Activated CD8-positive, alpha-beta T cell treated with anti-CD3 and anti-CD28 coated beads for 36 hours (primary cell): ENCODE measurements at regions not wholly inside any gene's neighbourhood (a gene's known extent, or its start where the extent isn't known, plus 50 kb on each side); places are given as distances from the start of the nearest gene placed in this dataset.
A peak's percentile ranks its signal among the peaks of the same experiment; 100 is the strongest.

ENCODE experiments used
- ATAC-seq: fragments of 200-7000 bp; cut with Tn5 transposase; one replicate; pipeline ENCODE4 v1.10.0; 2021; ENCODE audit warnings: mild to moderate bottlenecking, moderate library complexity
- CTCF ChIA-PET: fragments of 350-600 bp; sonication (Branson Sonifier 250); formaldehyde crosslinking; loops from one replicate; lab custom pipeline; 2021; ENCODE audit warnings: antibody characterized with exemption; lab: Charles Lee
- POLR2A ChIA-PET: fragments of 350-600 bp; sonication (Branson Sonifier 250); formaldehyde crosslinking; loops from one replicate; lab custom pipeline; 2021; ENCODE audit warnings: antibody characterized with exemption; lab: Charles Lee
- DNase-seq: peaks from one replicate; pipeline ENCODE4 v3.0.0-alpha.2; 2020
- H3K27ac Mint-ChIP-seq: one replicate; pipeline ENCODE4 v1.8.0; 2021; ENCODE audit warnings: mild to moderate bottlenecking, mixed read lengths
- H3K27me3 Mint-ChIP-seq: one replicate; pipeline ENCODE4 v1.8.0; 2021; ENCODE audit warnings: mixed read lengths
- H3K36me3 Mint-ChIP-seq: one replicate; pipeline ENCODE4 v1.8.0; 2021; ENCODE audit warnings: low read depth, mixed read lengths
- H3K4me1 Mint-ChIP-seq: one replicate; pipeline ENCODE4 v1.8.0; 2021; ENCODE audit warnings: low read depth, mixed read lengths
- H3K4me3 Mint-ChIP-seq: one replicate; pipeline ENCODE4 v1.8.0; 2021; ENCODE audit warnings: mild to moderate bottlenecking, moderate library complexity, mixed read lengths
- H3K9me3 Mint-ChIP-seq: one replicate; pipeline ENCODE4 v1.8.0; 2021; ENCODE audit warnings: mixed read lengths
- CTCF ChIP-seq: fragments of 200-600 bp; IDR thresholded peaks from one replicate; pipeline ENCODE4 v1.8.0; 2022; ENCODE audit warnings: antibody characterized with exemption, mild to moderate bottlenecking
- intact Hi-C: fragments of 100-400 bp; cut with micrococcal nuclease; formaldehyde crosslinking; loops from one replicate; pipeline ENCODE4 v1.10.0; 2022

GRCh38 chr9:135341612-135342169 lies 137.9 kb upstream of the PPP1R26 start:
- H3K4me1 Mint-ChIP-seq, result no peaks in the 10 kb centered on the region
- no peak for TF ChIP-seq CTCF
- intact Hi-C loops, result loop anchor here (5.0 kb wide), 1 partner anchor 254 kb away; the partner anchor contains the start of gene OLFM1
- DNase-seq (no peak), ATAC-seq (no peak)
- H3K4me3 Mint-ChIP-seq, result no peak overlapping the region
- no peaks in the 10 kb centered on the region for H3K9me3 Mint-ChIP-seq
- no peak overlapping the region for H3K27ac Mint-ChIP-seq
- ChIA-PET CTCF (interaction anchor here (0.8 kb wide), 1 partner anchor 71 kb away, joined by 3 read pairs; no protein-coding TSS in a partner anchor), POLR2A (no interaction called here)
- no peaks in the 10 kb centered on the region for H3K36me3 Mint-ChIP-seq
- H3K27me3 Mint-ChIP-seq, result peaks cover 2% of the 10 kb centered on the region

- CTCF ChIA-PET, result interaction anchor here (0.8 kb wide), 1 partner anchor 70 kb away, joined by 3 read pairs; no protein-coding TSS in a partner anchor
- no peaks in the 10 kb centered on the region for H3K4me1 Mint-ChIP-seq
- no peak for ATAC-seq
- no peak for TF ChIP-seq CTCF
- intact Hi-C loops, result loop anchor here (5.0 kb wide), 1 partner anchor 255 kb away; the partner anchor contains the start of gene OLFM1
- peaks cover 2% of the 10 kb centered on the region for H3K27me3 Mint-ChIP-seq
- no peaks in the 10 kb centered on the region for H3K9me3 Mint-ChIP-seq
- DNase-seq, result no peak
- no peaks in the 10 kb centered on the region for H3K36me3 Mint-ChIP-seq
- no peak overlapping the region for H3K27ac Mint-ChIP-seq
- POLR2A ChIA-PET, result no interaction called here
- H3K4me3 Mint-ChIP-seq, result no peak overlapping the region
Observed at GRCh38 chr9:135342206-135343130, 137.1 kb upstream of the PPP1R26 start.

- no peaks in the 10 kb centered on the region for H3K36me3 Mint-ChIP-seq
- POLR2A ChIA-PET, result no interaction called here
- no peak for DNase-seq
- ATAC-seq, result no peak
- CTCF ChIA-PET, result no interaction called here
- intact Hi-C loops, result loop anchor here (5.0 kb wide), 1 partner anchor 256 kb away; the partner anchor contains the start of gene OLFM1
- H3K27ac Mint-ChIP-seq, result no peak overlapping the region
- no peak overlapping the region for H3K4me3 Mint-ChIP-seq
- peaks cover 2% of the 10 kb centered on the region for H3K27me3 Mint-ChIP-seq
- TF ChIP-seq CTCF, result no peak
- H3K4me1 Mint-ChIP-seq, result no peaks in the 10 kb centered on the region
- H3K9me3 Mint-ChIP-seq, result no peaks in the 10 kb centered on the region
Observed at GRCh38 chr9:135343136-135343535, 136.4 kb upstream of the PPP1R26 start.

- Mint-ChIP-seq H3K27ac (no peak overlapping the region), H3K9me3 (no peaks in the 10 kb centered on the region), H3K4me3 (no peak overlapping the region), H3K36me3 (no peaks in the 10 kb centered on the region), H3K27me3 (peaks cover 2% of the 10 kb centered on the region), H3K4me1 (no peaks in the 10 kb centered on the region)
- DNase-seq, result peak; percentile 60
- POLR2A ChIA-PET, result interaction anchor here (0.7 kb wide), 1 partner anchor 83 kb away, joined by 3 read pairs; no protein-coding TSS in a partner anchor
- peak; percentile 99 for TF ChIP-seq CTCF
- CTCF ChIA-PET, result no interaction called here
- intact Hi-C loops, result loop anchor here (5.0 kb wide), 1 partner anchor 257 kb away; the partner anchor contains the start of gene OLFM1
- ATAC-seq, result peak; percentile 60
Observed at GRCh38 chr9:135343837-135344522, 135.6 kb upstream of the PPP1R26 start.
